ENCODE measurements at regions not wholly inside any gene's neighbourhood (a gene's known extent, or its start where the extent isn't known, plus 50 kb on each side); places are given as distances from the start of the nearest gene placed in this dataset.

GRCh38 chr10:28986117-28986792 lies 302.6 kb upstream of the LYZL1 start (continued):
- TF ChIP-seq CREB1 (IDR thresholded peaks at IDR 0.05): no peak
- no peak for TF ChIP-seq CREB1 (CRISPR knock-in tag; IDR thresholded peaks at IDR 0.05)
- 0 out of 2 replicates have a peak, but pooled peaks have one; percentile 46 for TF ChIP-seq ATF7 (IDR thresholded peaks at IDR 0.05)
- TF ChIP-seq ZNF282 (CRISPR knock-in tag; IDR thresholded peaks at IDR 0.05): no peak
- no peak for TF ChIP-seq ZNF133 (CRISPR knock-in tag; IDR thresholded peaks at IDR 0.05)
- no peak for TF ChIP-seq ZBTB8A (IDR thresholded peaks at IDR 0.05; ENCODE audit: partially characterized antibody)
- TF ChIP-seq CBFA2T2 (conservative IDR thresholded peaks at IDR 0.05): no peak
- no peak for TF ChIP-seq E2F8 (IDR thresholded peaks at IDR 0.05; ENCODE audit: low read depth, partially characterized antibody)
- TF ChIP-seq TAF9B (IDR thresholded peaks at IDR 0.05; ENCODE audit: partially characterized antibody): no peak
- no peak for TF ChIP-seq ZFP36 (IDR thresholded peaks at IDR 0.05; ENCODE audit: low read depth, low read length, partially characterized antibody)
- TF ChIP-seq GATAD2B (IDR thresholded peaks at IDR 0.05; ENCODE audit: borderline replicate concordance): no peak
- no peak for TF ChIP-seq ZNF436 (CRISPR knock-in tag; IDR thresholded peaks at IDR 0.05)
- no peak for TF ChIP-seq ZNF23 (CRISPR knock-in tag; IDR thresholded peaks at IDR 0.05)
- no peak for TF ChIP-seq SRSF9 (IDR thresholded peaks at IDR 0.05; ENCODE audit: borderline replicate concordance, low read depth, low read length)
- no peak for TF ChIP-seq BHLHE40 (IDR thresholded peaks at IDR 0.05; ENCODE audit: low read length)
- no peak for TF ChIP-seq USF2 (CRISPR knock-in tag; IDR thresholded peaks at IDR 0.05)
- TF ChIP-seq NR2C1 (IDR thresholded peaks at IDR 0.05): no peak
- TF ChIP-seq NR2C1 (tag; IDR thresholded peaks at IDR 0.05): 0 out of 2 replicates have a peak, but pooled peaks have one; percentile 12
- TF ChIP-seq NR1H2 (CRISPR knock-in tag; IDR thresholded peaks at IDR 0.05): no peak
- TF ChIP-seq ZNF134 (CRISPR knock-in tag; conservative IDR thresholded peaks at IDR 0.05): no peak
- TF ChIP-seq FOXJ2 (tag; IDR thresholded peaks at IDR 0.05): no peak
- no peak for TF ChIP-seq BCLAF1 (IDR thresholded peaks at IDR 0.05; ENCODE audit: borderline replicate concordance in 1 of 2, control insufficient read depth in 1 of 2, low read depth in 2 of 2, low read length in 1 of 2)
- TF ChIP-seq SMARCA5 (IDR thresholded peaks at IDR 0.05): no peak
- no peak for TF ChIP-seq ETV6 (IDR thresholded peaks at IDR 0.05; ENCODE audit: borderline replicate concordance in 1 of 2, low read depth in 2 of 2, low read length in 1 of 2)
- no peak for TF ChIP-seq ETV6 (CRISPR knock-in tag; IDR thresholded peaks at IDR 0.05; ENCODE audit: borderline replicate concordance)
- TF ChIP-seq ZC3H11A (IDR thresholded peaks at IDR 0.05; ENCODE audit: low read depth, low read length): no peak
